ENCODE measurements at regions not wholly inside any gene's neighbourhood (a gene's known extent, or its start where the extent isn't known, plus 50 kb on each side); places are given as distances from the start of the nearest gene placed in this dataset.

DNA sequence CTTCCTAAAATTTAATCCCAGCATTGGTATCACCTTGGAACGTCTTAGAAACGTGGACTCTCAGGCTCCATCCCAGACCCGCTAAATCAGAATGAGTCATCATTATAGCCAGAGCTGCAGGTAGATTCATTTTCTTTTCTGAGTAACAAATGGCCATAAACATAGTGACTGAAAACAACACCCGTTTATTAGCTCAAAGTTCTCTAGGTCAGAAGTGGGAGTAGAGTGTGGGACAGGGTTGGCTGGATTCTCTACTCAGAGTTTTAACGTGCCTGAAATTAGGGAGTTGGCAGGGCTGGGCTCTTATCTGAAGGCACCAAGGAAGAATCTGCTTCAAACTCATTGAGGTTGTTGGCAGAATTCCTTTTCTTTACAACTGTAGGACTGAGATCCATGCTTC lies 101.8 kb upstream of the C1QTNF7 start:
- Histone ChIP-seq H3K79me2 (ENCODE audit: insufficient read depth, low read length) (no peaks in the 10 kb centered on the region), H3F3A (ENCODE audit: insufficient read depth) (no peaks in the 10 kb centered on the region), H3K4me2 (ENCODE audit: low read depth, low read length, poor library complexity, severe bottlenecking) (no peak overlapping the region), H3K9me2 (replicated peaks; ENCODE audit: insufficient read depth, low read length) (no peaks in the 10 kb centered on the region), H3K36me3 (ENCODE audit: low read length) (no peaks in the 10 kb centered on the region), H4K20me1 (ENCODE audit: low read depth, low read length) (no peaks in the 10 kb centered on the region), H3K9me3 (ENCODE audit: insufficient read depth, low read length) (no peaks in the 10 kb centered on the region), H3K4me3 (ENCODE audit: insufficient read depth, low read length, poor library complexity, severe bottlenecking) (no peak overlapping the region), H3K27ac (ENCODE audit: low read depth, low read length) (no peak overlapping the region), H3K9ac (ENCODE audit: low read length) (no peak overlapping the region), H3K27me3 (ENCODE audit: low read length) (no peaks in the 10 kb centered on the region), H2AFZ (ENCODE audit: low read depth, low read length, severe bottlenecking) (no peak overlapping the region)
- TF ChIP-seq EZH2phosphoT487 (conservative IDR thresholded peaks at IDR 0.05; ENCODE audit: low read length) (no peak), CTCF (IDR thresholded peaks at IDR 0.05; ENCODE audit: insufficient read depth, low read length, poor library complexity, severe bottlenecking) (no peak)

- Histone ChIP-seq H3K36me3 (ENCODE audit: low read length) (no peaks in the 10 kb centered on the region), H3K27me3 (ENCODE audit: low read length) (no peaks in the 10 kb centered on the region), H3F3A (ENCODE audit: insufficient read depth) (no peaks in the 10 kb centered on the region), H3K9me2 (replicated peaks; ENCODE audit: insufficient read depth, low read length) (no peaks in the 10 kb centered on the region), H3K9me3 (ENCODE audit: insufficient read depth, low read length) (no peaks in the 10 kb centered on the region), H3K27ac (ENCODE audit: low read depth, low read length) (no peak overlapping the region), H4K20me1 (ENCODE audit: low read depth, low read length) (no peaks in the 10 kb centered on the region), H2AFZ (ENCODE audit: low read depth, low read length, severe bottlenecking) (no peak overlapping the region), H3K79me2 (ENCODE audit: insufficient read depth, low read length) (no peaks in the 10 kb centered on the region), H3K9ac (ENCODE audit: low read length) (no peak overlapping the region), H3K4me2 (ENCODE audit: low read depth, low read length, poor library complexity, severe bottlenecking) (no peak overlapping the region), H3K4me3 (ENCODE audit: insufficient read depth, low read length, poor library complexity, severe bottlenecking) (no peak overlapping the region)
- TF ChIP-seq EZH2phosphoT487 (conservative IDR thresholded peaks at IDR 0.05; ENCODE audit: low read length) (no peak), CTCF (IDR thresholded peaks at IDR 0.05; ENCODE audit: insufficient read depth, low read length, poor library complexity, severe bottlenecking) (no peak)
Observed at GRCh38 chr4:15327311-15328298, 100.2 kb upstream of the C1QTNF7 start.

GRCh38 chr4:15331930-15332329 lies 95.9 kb upstream of the C1QTNF7 start:
- H3K79me2 ChIP-seq (ENCODE audit: insufficient read depth, low read length) = no peaks in the 10 kb centered on the region
- no peak overlapping the region for H3K4me3 ChIP-seq (ENCODE audit: insufficient read depth, low read length, poor library complexity, severe bottlenecking)
- H3K9me3 ChIP-seq (ENCODE audit: insufficient read depth, low read length) = no peaks in the 10 kb centered on the region
- H3K9me2 ChIP-seq (replicated peaks; ENCODE audit: insufficient read depth, low read length) = no peaks in the 10 kb centered on the region
- H4K20me1 ChIP-seq (ENCODE audit: low read depth, low read length) = no peaks in the 10 kb centered on the region
- H3K27ac ChIP-seq (ENCODE audit: low read depth, low read length) = no peak overlapping the region
- TF ChIP-seq CTCF (IDR thresholded peaks at IDR 0.05; ENCODE audit: insufficient read depth, low read length, poor library complexity, severe bottlenecking) = no peak
- TF ChIP-seq EZH2phosphoT487 (conservative IDR thresholded peaks at IDR 0.05; ENCODE audit: low read length) = no peak
- no peak overlapping the region for H2AFZ ChIP-seq (ENCODE audit: low read depth, low read length, severe bottlenecking)
- no peak overlapping the region for H3K9ac ChIP-seq (ENCODE audit: low read length)
- H3K36me3 ChIP-seq (ENCODE audit: low read length) = no peaks in the 10 kb centered on the region
- no peaks in the 10 kb centered on the region for H3K27me3 ChIP-seq (ENCODE audit: low read length)
- no peak overlapping the region for H3K4me2 ChIP-seq (ENCODE audit: low read depth, low read length, poor library complexity, severe bottlenecking)
- H3F3A ChIP-seq (ENCODE audit: insufficient read depth) = no peaks in the 10 kb centered on the region

Measured in SU-DHL-6 (cell line).